ENCODE measurements at regions not wholly inside any gene's neighbourhood (a gene's known extent, or its start where the extent isn't known, plus 50 kb on each side); places are given as distances from the start of the nearest gene placed in this dataset.
"Not testable (repeated sequence)": the region's sequence is repeated elsewhere in the genome, so short reads cannot be mapped to it uniquely, and the experiment has no call there.

DNA sequence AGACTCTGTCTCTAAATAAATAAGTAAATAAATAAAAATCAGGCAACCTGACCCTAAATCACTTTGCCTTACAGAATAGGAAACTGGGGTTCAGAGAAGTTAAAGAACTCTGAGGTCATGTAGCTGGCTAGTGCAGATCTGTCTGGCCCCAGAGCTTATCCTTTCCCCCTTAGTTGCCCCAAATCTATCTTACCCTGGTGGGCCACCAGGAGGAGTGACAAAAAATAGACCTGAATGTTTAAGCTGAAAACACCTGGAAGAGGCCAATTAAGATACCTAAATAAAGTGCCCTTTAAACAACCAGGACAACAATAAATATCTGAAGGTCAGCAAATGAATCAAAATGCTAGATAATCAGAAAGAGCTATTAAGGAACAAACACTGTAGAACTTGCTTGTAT is 59.7 kb downstream of the TEX35 start:
- ATAC-seq, result no peak

DNA sequence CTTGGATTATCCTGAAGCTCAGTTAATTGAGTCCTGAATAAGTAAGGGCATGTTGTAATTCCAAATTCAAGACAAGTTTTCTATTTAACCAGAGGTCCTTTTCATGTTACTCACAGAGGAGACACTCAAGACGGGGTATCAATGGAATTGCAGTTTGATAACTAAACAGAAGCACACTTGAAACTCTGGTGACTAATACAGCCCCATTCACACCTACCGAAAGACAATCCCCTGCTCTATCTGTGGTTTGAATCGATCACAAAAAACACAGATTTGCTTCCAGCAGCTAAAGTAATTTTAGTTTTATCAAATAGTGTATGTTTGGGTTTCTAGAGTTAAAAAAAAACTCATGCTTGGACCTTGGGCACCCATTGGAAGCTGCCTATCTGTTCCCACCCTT is 60.4 kb downstream of the TEX35 start:
- ATAC-seq, result no peak

DNA sequence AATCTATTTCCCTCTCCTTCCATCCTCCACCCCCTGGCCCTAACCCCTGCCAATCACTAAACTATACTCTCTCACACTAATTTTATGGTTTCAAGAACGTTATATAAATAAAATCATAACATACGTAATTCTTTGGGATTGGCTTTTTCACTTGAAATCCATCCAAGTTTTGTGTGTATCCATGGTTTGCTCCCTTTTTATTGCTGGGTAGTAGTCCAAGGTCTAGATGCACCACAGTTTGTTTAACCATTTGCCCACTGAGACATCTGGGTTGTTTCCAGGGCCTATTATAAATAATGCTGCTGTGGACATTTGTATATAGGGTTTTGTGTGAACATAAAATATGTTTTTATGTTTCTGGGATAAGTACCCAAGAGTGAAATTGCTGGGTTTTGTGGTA is 61.4 kb downstream of the TEX35 start:
- ATAC-seq, result no peak

DNA sequence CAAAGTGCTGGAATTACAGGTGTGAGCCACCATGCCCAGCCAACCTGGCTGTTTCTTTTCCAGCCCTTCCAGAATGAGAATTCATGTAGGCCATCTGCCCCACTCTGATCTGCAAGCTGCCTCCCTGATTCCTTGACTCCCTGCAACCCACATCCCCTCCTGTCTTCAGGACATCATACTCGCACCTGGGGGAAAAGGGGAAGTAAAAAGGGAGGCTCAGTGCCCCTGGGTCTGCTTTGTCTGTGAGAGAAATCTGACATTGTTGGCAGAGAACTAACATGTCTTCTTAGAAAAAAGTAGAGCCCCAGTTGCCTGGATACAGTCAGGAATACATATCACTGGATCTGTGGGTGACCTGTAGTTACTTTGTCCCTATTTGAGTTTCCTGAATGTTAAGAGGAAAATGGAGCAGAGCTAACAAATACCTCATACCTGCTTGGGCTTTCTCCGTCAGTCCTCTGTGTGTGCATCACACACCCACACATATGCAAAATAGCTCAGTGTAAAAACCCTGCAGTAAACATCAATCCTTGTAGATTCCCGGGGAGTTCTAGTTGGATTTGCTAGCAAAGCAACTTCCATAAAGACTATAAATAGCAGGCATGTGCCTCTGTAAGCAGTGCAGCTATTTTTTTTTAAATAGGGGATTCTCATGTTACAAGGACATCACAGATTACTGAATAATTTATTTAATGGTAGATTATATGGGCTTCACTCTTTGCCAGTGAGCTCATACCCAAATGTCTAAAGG is 62.9 kb downstream of the TEX35 start:
- no peak for ATAC-seq

DNA sequence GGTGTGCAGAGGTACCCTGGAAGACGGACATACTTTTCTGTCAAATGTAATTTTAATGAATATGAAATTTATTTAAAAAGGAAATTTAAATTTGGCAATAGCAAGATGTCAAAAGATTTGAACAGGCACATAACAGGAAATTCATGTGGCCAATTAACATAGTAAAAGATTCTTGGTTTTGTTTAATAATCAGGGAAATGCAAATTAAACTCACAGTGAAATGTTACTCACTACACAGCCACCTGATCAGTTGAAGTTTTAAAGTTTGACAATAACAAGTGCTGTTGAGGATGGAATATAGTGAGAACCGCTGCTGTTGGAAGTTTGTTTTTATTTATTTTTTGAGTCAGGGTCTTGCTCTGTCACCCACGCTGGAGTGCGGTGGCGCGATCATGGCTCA is 63.9 kb downstream of the TEX35 start:
- ATAC-seq, result no peak

DNA sequence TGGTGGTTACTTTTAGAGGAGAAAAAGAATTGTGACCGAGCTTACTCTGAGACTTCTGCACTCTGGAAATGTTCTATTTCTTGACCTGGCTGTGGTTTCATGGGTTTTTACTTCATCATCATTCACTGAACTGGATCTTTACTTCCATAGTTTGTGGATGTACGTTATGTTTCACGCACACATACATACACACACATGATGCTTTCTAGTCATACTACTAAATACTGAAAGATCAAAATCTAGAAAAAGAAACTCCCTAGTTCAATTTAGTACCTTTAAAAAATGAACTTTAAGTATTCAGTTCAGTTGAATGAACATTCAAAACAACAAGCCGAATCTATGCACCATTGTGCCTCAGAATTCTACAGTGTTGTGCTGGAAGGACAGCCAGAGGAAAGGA is 65.0 kb downstream of the TEX35 start:
- ATAC-seq, result no peak

DNA sequence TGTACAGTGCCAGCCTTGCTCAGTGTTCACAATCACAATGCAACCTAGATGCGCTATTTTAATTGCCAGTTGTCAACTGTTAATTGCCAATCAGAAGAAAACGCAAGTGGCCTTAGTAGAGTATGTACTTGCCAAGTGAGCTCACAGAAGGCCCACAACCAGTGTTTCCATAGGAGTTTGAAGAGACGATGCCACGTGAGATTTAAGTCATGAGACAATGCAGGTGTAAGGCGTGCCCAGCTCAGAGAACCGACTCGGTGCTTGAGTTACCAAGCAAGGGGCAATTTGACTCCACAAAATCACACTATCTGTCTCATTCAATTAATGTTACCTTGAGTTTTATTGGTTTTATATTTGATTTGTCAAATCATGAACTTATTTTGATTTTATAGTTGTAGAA is 65.6 kb downstream of the TEX35 start:
- ATAC-seq, result no peak

DNA sequence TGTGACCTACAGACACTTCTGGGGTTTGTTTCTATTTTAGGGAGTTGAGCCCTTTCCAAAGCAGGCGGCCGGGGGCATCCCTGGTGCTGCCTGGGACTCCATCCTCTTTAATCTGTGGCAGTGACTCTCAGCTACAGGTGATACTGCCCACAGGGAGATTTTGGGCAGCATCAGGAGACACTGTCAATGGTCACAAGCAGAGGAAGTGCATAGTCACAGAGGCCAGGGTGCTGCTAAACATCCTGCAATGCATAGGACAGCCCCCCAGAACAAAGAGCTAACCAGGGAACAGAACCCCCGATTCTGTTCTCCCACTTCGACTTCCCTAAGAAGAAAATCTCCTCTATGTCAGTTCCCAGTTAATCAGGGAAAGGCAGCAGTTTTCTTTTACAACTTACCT is 66.2 kb downstream of the TEX35 start:
- ATAC-seq, result no peak

DNA sequence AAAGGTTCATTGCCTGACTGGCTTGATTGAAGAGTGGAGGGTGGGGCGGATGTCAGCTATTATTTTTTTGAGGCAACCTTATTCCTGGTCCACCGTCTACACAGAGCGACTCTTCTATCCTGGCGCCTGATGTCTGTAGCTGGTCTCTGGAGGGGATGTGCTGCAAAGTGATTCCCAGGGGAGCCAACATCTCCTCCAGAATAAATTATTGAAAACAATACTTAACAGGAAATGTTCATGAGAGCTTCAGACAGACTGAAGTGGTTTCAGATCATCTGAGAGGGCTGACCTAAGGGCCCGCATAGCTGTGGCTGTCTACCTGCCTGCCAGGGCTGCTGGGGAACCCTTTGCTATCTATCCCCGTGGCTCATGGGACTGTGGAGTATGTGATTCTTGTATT is 66.7 kb downstream of the TEX35 start:
- no peak for ATAC-seq

DNA sequence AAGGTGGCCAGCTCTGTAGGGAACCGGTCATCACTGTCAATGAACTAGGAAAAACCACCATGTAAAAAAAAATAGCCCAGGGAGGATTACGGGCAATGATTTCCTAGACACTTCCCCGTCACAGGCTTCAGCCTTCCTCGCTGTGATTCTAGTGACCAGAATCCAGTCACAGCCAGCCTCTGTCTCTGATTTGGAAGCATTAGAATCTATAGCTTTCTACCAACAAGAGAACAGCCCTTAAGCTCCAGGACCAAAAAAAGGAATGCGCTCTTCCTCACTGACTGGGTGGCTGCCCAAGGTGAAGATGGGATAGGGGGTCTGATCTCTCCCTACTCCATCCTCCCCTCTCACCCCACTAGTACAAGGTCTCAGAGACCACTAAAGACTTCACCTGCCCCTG is 67.2 kb downstream of the TEX35 start:
- no peak for ATAC-seq

DNA sequence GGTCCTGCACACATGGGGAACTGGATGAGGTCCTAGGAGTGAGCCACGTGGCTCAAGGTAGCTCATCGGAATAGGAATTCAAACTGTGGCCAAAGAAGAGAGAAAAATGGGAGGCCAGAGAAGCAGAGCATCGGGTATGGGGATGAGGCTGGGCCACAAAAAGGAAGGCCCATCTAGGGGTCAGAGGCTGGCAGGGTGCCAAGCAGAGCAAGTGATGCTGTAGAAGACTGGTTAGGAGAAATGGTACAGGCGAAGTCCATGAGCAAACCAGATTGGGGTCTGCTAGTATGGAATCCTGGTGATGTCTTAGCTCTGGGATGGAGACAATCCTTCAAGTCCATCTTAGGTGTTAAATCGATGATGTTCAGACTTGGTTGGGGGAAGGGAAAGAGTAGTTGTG is 68.0 kb downstream of the TEX35 start:
- ATAC-seq, result no peak

DNA sequence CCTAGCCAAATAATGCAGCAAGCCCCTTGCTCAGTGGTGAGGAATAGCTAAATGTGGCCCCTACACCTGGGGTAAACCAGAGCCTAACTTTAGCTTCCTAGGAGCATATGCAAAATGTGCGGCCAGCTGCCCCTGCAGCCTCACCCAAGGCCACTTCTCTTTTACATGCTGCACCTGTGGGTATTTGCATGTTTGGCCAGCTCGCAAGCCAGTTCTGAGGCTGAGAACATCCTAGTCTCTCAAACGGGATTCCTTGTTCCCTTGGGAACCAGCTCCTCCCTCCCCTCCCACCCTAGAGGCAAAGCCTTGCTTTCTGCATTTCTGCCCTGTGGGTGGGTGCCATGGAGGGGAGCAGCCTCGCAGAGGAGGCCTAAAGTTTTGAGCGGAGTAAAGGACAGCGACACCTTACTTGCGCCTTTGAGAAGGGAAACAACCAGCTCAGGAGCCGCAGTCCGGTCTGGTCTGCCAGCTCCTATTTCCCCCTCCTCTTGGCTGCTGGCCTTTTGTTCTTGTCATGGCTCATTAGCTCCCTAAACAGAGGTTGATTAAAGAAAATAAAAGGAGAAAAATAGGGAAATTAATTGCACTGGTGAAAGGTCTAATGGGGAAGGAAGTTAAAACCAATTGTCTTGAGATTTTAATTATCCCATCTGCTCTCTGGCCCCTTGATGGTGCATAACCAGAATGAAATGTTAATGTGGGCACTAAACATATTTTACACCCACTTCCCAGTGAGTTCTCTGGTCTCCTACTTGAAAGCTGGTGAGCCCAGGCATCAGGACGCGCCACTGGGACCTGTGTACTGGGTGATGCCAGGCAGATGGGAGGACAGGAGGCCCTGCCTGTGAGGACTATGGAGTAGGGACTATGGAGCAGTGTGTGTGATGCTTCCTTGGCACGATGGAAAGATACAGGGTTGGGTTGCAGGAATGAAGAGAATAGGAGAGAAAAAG is 68.7 kb downstream of the TEX35 start:
- no peak for ATAC-seq

DNA sequence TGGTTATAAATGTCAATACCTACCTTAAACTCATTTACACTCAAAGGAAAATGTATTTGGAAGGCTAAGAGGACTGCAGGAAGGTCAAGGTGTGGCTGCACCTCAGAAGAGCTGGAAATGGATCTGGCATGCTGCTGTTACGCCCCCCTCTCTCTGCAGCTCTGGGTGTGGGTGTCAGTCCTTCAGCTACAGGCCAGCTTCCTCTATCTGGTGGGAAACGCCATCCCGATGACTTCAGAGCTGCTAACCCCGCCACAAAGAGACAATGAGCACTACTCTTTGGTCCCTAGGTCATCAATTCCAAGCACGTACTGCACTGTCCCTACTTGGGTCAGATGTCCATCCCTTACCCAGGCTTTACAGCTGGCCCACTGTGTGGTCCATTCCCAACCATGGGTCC is 74.2 kb downstream of the TEX35 start:
- ATAC-seq, result no peak

DNA sequence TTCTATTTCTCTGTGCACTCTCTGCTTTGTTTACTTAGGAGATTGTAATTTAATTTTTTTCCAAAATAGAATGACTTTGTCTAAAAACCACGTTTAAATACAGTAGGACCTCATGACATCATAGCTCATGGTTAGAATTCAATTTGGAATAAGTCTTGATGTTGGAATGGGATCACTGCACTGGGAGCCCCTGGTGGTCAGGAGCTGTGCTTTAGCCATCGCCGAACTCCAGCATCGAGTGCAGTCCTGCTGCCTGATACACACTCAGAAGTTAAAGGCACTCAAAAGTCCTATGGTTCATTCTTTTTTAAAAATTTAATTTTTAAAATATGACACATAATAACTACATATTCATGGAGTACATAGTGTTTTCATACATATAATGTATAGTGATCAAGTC is 75.1 kb downstream of the TEX35 start:
- no peak for ATAC-seq

DNA sequence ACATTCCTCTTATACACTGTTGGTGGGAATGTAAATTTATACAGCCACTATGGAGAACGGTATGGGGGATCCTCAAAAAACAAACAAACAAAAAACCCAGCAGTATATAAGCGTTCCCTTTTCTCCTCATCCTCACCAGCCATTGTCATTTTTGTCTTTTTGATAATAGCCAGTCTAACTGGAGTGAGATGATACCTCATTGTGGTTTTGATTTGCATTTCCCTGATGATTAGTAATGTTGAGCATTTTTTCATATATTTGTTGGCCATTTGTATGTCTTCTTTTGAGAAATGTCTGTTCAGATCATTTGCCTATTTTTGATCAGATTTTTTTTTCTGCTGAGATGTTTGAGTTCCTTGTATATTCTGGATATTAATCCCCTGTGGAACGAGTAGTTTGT is 76.1 kb downstream of the TEX35 start:
- not testable (repeated sequence) for ATAC-seq

DNA sequence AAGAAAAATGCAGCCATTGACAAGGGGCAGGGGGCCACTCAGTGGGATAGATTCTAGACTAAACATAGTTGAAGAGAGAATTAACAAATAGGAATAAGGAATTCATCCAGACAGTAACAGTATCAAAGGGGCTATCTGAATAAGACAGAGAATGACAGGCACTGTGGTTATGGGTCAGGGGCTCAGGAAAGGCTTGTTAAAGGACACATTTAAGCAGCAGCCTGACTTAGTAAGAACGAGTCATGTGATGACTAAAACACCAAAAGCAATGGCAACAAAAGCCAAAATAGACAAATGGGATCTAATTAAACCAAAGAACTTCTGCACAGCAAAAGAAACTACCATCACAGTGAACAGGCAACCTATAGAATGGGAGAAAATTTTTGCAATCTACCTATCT is 78.9 kb downstream of the TEX35 start:
- ATAC-seq, result not testable (repeated sequence)

DNA sequence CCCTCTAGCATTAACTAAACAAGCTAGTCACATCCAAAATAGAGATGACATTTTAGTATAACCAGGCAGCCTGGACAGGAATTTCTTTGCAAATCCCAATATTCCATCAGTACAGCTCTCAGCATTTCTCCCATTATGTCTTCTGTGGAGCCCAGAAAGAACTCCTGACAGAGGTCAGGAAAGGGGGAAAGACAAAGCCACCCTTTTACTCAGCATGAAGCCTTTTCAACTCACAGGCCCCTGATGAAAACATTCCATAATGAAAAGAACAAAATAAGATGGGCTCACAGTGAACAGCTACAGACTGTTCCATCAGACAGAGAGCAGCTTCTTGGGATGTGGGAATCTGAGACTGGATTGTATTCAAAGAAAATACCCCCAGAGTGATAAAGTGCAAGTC is 80.6 kb downstream of the TEX35 start:
- ATAC-seq, result no peak

DNA sequence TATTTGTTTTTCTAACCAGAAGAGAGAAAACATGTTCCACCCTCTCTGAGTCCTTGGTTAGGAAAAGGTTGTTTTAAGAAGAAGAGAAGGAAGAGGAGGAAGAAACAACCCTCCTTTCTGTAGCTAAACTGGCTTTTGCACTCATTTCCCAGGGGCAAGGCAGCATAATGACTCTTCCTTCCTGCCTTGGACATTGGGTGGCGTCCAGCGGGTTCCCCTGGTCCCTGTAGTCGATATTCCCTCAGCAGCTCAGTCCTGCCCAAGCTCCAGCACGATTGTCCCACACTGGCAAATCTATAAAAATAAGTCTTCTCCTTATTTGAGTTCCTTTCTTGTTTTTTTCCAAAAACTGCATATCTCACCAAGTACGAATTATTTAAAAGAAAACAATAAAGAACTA is 81.2 kb downstream of the TEX35 start:
- no peak for ATAC-seq

DNA sequence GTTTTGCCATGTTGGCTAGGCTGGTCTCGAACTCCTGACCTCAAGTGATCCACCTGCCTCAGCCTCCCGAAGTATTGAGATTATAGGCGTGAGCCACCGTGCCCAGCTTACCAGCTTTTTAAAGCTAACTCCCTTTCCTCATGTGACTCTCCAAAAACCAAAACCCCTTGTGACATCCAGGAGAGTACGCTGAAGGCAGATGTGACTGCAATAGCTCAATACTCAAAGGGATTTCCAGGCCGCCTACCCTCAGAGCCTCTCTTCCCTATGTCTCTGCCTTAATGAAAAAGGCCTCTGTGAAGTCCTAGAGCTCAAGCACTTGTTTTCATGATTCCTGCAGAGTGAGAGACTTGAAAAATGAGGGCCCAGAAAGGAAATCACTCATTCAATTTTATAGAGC is 82.6 kb downstream of the TEX35 start:
- ATAC-seq, result no peak

DNA sequence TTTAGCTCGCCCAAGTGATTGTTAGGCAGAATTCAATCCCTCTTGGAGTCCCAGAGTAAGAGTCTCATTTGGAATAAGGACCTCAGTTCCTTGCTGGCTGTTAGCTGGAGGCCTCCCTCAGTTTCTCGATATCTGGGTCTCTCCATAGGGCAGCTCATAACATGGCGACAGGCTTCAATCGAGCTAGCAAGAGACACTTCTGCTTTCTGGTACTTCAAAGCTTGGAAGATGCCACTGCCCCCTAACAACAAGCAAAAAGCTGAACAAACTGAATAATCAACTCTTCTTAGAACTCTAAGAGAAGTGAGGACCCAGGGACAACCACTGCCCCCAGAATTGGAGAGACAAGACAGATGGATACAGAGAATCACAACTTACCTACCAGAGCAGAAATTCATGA is 86.2 kb downstream of the TEX35 start:
- ATAC-seq, result no peak

DNA sequence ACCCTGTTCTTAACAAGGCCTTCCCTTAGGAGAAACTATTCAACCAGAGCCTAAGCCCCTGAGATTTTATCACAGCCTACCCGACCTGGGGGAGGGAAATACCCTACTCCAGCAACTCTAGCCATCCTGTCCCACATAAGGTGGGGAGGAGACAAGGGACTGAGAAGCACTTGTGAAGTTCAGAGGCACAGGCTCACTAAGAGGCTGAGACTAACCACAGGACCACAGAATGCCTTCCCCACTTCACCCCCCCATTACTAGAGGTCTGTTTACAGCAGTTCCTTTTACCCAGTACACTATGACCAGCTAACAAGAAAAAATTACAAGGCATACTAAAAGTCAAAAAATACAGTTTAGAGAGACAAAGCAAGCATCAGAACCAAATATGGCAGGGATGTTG is 86.8 kb downstream of the TEX35 start:
- ATAC-seq, result no peak

DNA sequence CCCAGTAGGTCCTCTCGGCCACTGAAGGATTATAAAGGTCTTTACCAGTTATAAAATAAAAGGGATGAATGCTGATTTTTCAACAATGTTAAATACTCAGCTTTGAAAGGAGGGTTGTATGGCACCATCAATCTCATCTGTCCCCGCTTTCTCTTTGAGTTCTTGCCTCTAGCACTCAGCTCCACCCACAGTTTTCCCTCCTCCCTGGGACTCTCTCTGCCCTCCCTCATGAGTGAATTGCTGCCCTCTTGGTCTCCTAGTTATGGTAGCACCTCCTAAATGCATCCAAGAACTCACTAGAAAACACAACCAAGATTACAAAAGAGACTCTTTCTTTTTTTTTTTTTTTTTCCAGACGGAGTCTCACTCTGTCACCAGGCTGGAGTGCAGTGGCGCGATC is 91.0 kb downstream of the TEX35 start:
- no peak for ATAC-seq

DNA sequence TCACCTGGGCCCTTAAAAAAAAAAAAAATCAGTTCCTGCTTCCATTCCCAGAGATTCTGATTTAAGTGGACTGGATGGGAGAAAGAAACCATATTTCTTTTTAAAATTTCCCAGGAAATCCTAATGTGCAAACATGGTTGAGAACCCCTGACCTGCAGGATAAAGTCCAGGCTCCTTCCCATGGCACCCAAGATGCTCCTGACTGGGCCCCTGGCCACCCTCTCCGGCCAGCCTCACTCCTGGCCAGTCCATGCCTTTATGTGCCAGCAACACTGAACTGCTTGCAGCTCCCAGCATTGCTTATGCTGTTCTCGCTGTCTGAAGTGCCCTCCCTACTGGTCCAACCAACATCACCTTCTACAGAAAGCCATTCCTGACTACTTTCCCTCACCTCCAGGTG is 93.9 kb downstream of the TEX35 start:
- ATAC-seq, result no peak

DNA sequence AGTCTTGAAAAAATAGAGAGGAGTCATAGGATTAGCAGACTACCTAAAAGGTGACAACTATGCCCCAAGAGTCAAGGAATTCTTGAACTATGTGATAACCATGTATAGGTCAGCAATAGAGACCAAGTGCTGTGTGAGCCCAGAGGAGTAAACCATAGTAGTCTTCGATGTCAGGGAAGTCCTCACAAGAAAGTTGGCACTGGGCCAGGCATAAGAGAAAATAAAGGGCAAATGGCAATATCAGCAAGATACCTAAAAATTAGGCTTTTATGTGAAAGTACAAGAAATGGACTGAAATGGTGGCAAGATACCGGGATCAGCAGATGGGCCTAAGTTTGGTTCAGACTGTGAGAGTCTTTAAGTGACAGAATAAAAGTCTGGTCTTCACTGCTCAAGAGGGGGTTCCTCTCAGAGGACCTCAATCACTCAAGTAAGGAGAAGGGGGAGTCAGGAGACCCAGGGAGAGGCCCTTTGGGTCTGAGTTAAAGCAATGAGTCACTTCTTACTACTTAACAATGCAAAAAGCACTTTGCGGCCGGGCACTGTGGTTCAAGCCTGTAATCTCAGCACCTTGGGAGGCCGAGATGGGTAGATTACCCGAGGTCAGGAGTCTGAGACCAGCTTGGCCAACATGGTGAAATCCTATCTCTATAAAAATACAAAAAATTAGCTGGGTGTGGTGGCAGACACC is 95.0 kb downstream of the TEX35 start:
- peak; percentile 33 to 55 for ATAC-seq

Data from activated CD4-positive, CD25-positive, alpha-beta regulatory T cell treated with anti-CD3 and anti-CD28 coated beads, Interleukin-2, amount 50 U/mL, for 24 hours (primary cell).